GM18867 (cell line): ENCODE measurements at regions not wholly inside any gene's neighbourhood (a gene's known extent, or its start where the extent isn't known, plus 50 kb on each side); places are given as distances from the start of the nearest gene placed in this dataset.
A peak's percentile ranks its signal among the peaks of the same experiment; 100 is the strongest.

Source experiments
- ATAC-seq: cut with Tn5 transposase; IDR thresholded peaks from one replicate; pipeline ENCODE4 v1.9.1; 2021; ENCODE audit warnings: mild to moderate bottlenecking, moderate library complexity; ENCODE audit not compliant: unreplicated experiment

GRCh38 chr2:39534095-39534711 is 97.1 kb upstream of the MAP4K3 start:
- no peak for ATAC-seq

- no peak for ATAC-seq
Measured at GRCh38 chr2:39535636-39536185, 98.6 kb upstream of the MAP4K3 start.

GRCh38 chr2:39537150-39537549 is 100.1 kb upstream of the MAP4K3 start:
- ATAC-seq: no peak

GRCh38 chr2:39538718-39539117 is 101.6 kb upstream of the MAP4K3 start:
- no peak for ATAC-seq

- no peak for ATAC-seq
Measured at GRCh38 chr2:39540414-39540813, 103.3 kb upstream of the MAP4K3 start.

GRCh38 chr2:39541011-39541930 is 104.2 kb upstream of the MAP4K3 start:
- ATAC-seq: no peak

- no peak for ATAC-seq
Measured at GRCh38 chr2:39542523-39542922, 105.4 kb upstream of the MAP4K3 start.

- ATAC-seq: peak; percentile 71
Measured at GRCh38 chr2:39545957-39546356, 108.9 kb upstream of the MAP4K3 start.

GRCh38 chr2:39546409-39546808 is 109.3 kb upstream of the MAP4K3 start:
- ATAC-seq: no peak

- no peak for ATAC-seq
Measured at GRCh38 chr2:39546937-39547336, 109.9 kb upstream of the MAP4K3 start.

- no peak for ATAC-seq
Measured at GRCh38 chr2:39547811-39548719, 111.0 kb upstream of the MAP4K3 start.

GRCh38 chr2:39549000-39549399 is 111.9 kb upstream of the MAP4K3 start:
- no peak for ATAC-seq

GRCh38 chr2:39549718-39550464 is 112.8 kb upstream of the MAP4K3 start:
- ATAC-seq: no peak

GRCh38 chr2:39550701-39551285 is 113.7 kb upstream of the MAP4K3 start:
- no peak for ATAC-seq

- no peak for ATAC-seq
Measured at GRCh38 chr2:39558906-39559305, 106.8 kb upstream of the TMEM178A start.

- ATAC-seq: no peak
Measured at GRCh38 chr2:39563572-39563971, 102.1 kb upstream of the TMEM178A start.

GRCh38 chr2:39567507-39567906 is 98.2 kb upstream of the TMEM178A start:
- ATAC-seq: no peak

- ATAC-seq: no peak
Measured at GRCh38 chr2:39568116-39568515, 97.6 kb upstream of the TMEM178A start.

GRCh38 chr2:39568561-39569006 is 97.1 kb upstream of the TMEM178A start:
- no peak for ATAC-seq

- no peak for ATAC-seq
Measured at GRCh38 chr2:39570130-39570555, 95.6 kb upstream of the TMEM178A start.
